CD4-positive, alpha-beta T cell treated with Interleukin-15 for 1 hour (primary cell): ENCODE measurements at regions not wholly inside any gene's neighbourhood (a gene's known extent, or its start where the extent isn't known, plus 50 kb on each side); places are given as distances from the start of the nearest gene placed in this dataset.
A peak's percentile ranks its signal among the peaks of the same experiment; 100 is the strongest.
"Not testable (repeated sequence)": the region's sequence is repeated elsewhere in the genome, so short reads cannot be mapped to it uniquely, and the experiment has no call there.

Experiments used
- DNase-seq: peaks from one replicate; pipeline ENCODE4 v3.0.0-alpha.2; 2020

GRCh38 chr21:31530897-31531705 is 128.4 kb upstream of the SOD1 start:
- DNase-seq, result no peak

GRCh38 chr21:31530364-31530763 is 129.1 kb upstream of the SOD1 start:
- no peak for DNase-seq

GRCh38 chr21:31529406-31529805 is 130.1 kb upstream of the SOD1 start:
- DNase-seq, result no peak

GRCh38 chr21:31526040-31526439 is 133.5 kb upstream of the SOD1 start:
- DNase-seq, result no peak

- DNase-seq, result no peak
These were observed 135.4 kb upstream of the SOD1 start for GRCh38 chr21:31524140-31524539.

GRCh38 chr21:31521515-31521914 is 138.0 kb upstream of the SOD1 start:
- DNase-seq, result no peak

GRCh38 chr21:31520561-31521098 is 138.9 kb upstream of the SOD1 start:
- no peak for DNase-seq

GRCh38 chr21:31518580-31518979 is 140.9 kb upstream of the SOD1 start:
- DNase-seq, result no peak

- no peak for DNase-seq
These were observed 141.7 kb upstream of the SOD1 start for GRCh38 chr21:31517664-31518414.

GRCh38 chr21:31515253-31515652 is 144.2 kb upstream of the SOD1 start:
- no peak for DNase-seq

- DNase-seq, result no peak
These were observed 144.9 kb upstream of the SOD1 start for GRCh38 chr21:31514598-31514997.

GRCh38 chr21:31513541-31513940 is 146.0 kb upstream of the SOD1 start:
- DNase-seq, result not testable (repeated sequence)

GRCh38 chr21:31511999-31512398 is 147.5 kb upstream of the SOD1 start:
- not testable (repeated sequence) for DNase-seq

- no peak for DNase-seq
These were observed 148.2 kb upstream of the SOD1 start for GRCh38 chr21:31511258-31511657.

GRCh38 chr21:31509194-31510017 is 150.1 kb upstream of the SOD1 start:
- DNase-seq, result peak; percentile 40

- no peak for DNase-seq
These were observed 153.5 kb upstream of the SOD1 start for GRCh38 chr21:31505975-31506374.

GRCh38 chr21:31503939-31504338 is 155.6 kb upstream of the SOD1 start:
- no peak for DNase-seq

- DNase-seq, result no peak
These were observed 156.0 kb upstream of the SOD1 start for GRCh38 chr21:31503467-31503866.

GRCh38 chr21:31502537-31503143 is 156.9 kb upstream of the SOD1 start:
- DNase-seq, result no peak

- no peak for DNase-seq
These were observed 157.6 kb upstream of the SOD1 start for GRCh38 chr21:31501926-31502325.

GRCh38 chr21:31500982-31501381 is 156.9 kb upstream of the TIAM1 start:
- no peak for DNase-seq

- no peak for DNase-seq
These were observed 156.0 kb upstream of the TIAM1 start for GRCh38 chr21:31500071-31500470.

- DNase-seq, result no peak
These were observed 154.9 kb upstream of the TIAM1 start for GRCh38 chr21:31498985-31499384.
